ENCODE measurements at regions not wholly inside any gene's neighbourhood (a gene's known extent, or its start where the extent isn't known, plus 50 kb on each side); places are given as distances from the start of the nearest gene placed in this dataset.

- no peak for TF ChIP-seq ZFP3 (CRISPR knock-in tag; IDR thresholded peaks at IDR 0.05)
- no peak for TF ChIP-seq ZNF8 (CRISPR knock-in tag; IDR thresholded peaks at IDR 0.05)
- TF ChIP-seq ZNF565 (CRISPR knock-in tag; conservative IDR thresholded peaks at IDR 0.05; ENCODE audit: low read depth) = no peak
- TF ChIP-seq CREB5 (CRISPR knock-in tag; IDR thresholded peaks at IDR 0.05; ENCODE audit: low read depth) = no peak
- TF ChIP-seq TCF4 (CRISPR knock-in tag; IDR thresholded peaks at IDR 0.05; ENCODE audit: borderline replicate concordance) = no peak
- no peak for TF ChIP-seq TOX (CRISPR knock-in tag; IDR thresholded peaks at IDR 0.05; ENCODE audit: borderline replicate concordance)
- TF ChIP-seq SNAI2 (CRISPR knock-in tag; IDR thresholded peaks at IDR 0.05) = no peak
- TF ChIP-seq ARNTL (CRISPR knock-in tag; IDR thresholded peaks at IDR 0.05; ENCODE audit: borderline replicate concordance, low read depth) = no peak
- TF ChIP-seq ISL1 (CRISPR knock-in tag; IDR thresholded peaks at IDR 0.05) = no peak
- TF ChIP-seq OSR1 (CRISPR knock-in tag; IDR thresholded peaks at IDR 0.05) = no peak
- TF ChIP-seq ESRRG (CRISPR knock-in tag; IDR thresholded peaks at IDR 0.05) = no peak
Measured at GRCh38 chr3:173275740-173276139, 121.8 kb upstream of the NLGN1 start.
